ENCODE measurements at regions not wholly inside any gene's neighbourhood (a gene's known extent, or its start where the extent isn't known, plus 50 kb on each side); places are given as distances from the start of the nearest gene placed in this dataset.
"Not testable (repeated sequence)": the region's sequence is repeated elsewhere in the genome, so short reads cannot be mapped to it uniquely, and the experiment has no call there.

DNA sequence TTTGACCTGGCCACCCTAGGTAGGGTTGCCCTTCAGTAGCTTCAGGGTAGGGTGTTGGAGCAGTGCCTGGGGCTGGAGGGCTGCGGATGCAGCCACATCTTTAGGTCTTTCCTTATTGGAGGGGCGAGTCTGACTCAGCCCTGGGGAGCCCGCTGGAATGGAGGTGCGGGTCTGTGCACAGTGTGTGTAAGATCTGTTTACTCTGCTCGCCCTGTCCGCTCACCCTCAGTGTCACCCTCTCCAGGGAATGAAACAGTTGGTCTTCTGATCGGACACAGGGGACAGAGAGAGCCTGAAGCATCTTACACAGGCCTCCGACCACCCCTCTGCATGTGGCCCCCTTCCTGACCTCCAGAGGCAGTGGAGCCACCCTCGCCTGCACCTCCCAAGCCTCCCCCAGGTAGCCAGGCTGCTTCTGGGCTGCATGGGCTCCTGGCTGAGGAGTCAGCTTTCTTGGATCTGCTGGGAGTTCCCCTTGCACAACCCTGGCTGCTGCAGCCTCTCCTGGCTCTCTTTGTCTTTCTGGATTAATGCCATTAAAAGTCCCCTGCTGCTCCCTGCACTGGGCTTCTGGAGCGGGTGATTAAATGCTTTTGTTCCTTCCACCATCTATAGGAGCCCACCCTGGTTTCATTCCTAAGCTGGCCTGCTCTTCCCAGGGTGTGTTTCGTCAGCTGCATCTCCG is 82.6 kb downstream of the ASB1 start:
- peak in 1 of 2 donors; percentile 72 for DNase-seq
- Histone ChIP-seq H3K27me3 (ENCODE audit: control insufficient read depth in 1 of 2, insufficient read depth in 2 of 2, low read length in 1 of 2) (no peaks in the 10 kb centered on the region), H3K4me1 (ENCODE audit: control insufficient read depth in 1 of 2, insufficient read depth in 2 of 2, low read length in 2 of 2) (no peaks in the 10 kb centered on the region), H3K9me3 (ENCODE audit: control insufficient read depth, low read length) (no peaks in the 10 kb centered on the region), H3K4me3 (ENCODE audit: low read length in 2 of 2) (no peak overlapping the region), H3K36me3 (ENCODE audit: control insufficient read depth in 1 of 2, insufficient read depth in 2 of 2, low read length in 1 of 2) (no peaks in the 10 kb centered on the region), H3K27ac (ENCODE audit: low read depth in 1 of 2, low read length in 2 of 2) (no peak overlapping the region)
- ATAC-seq (ENCODE audit: low FRiP score), result no peak
- WGBS, 2 donors, result 87 to 90% methylated on average over 12 of the region's 12 CpGs
- intact Hi-C loops (cut with DNase I), result no loop called here

GRCh38 chr2:238509903-238510302 is 83.2 kb downstream of the ASB1 start:
- Histone ChIP-seq H3K4me3 (ENCODE audit: low read length in 2 of 2) (no peak overlapping the region), H3K27me3 (ENCODE audit: control insufficient read depth in 1 of 2, insufficient read depth in 2 of 2, low read length in 1 of 2) (no peaks in the 10 kb centered on the region), H3K9me3 (ENCODE audit: control insufficient read depth, low read length) (no peaks in the 10 kb centered on the region), H3K36me3 (ENCODE audit: control insufficient read depth in 1 of 2, insufficient read depth in 2 of 2, low read length in 1 of 2) (no peaks in the 10 kb centered on the region), H3K4me1 (ENCODE audit: control insufficient read depth in 1 of 2, insufficient read depth in 2 of 2, low read length in 2 of 2) (no peaks in the 10 kb centered on the region), H3K27ac (ENCODE audit: low read depth in 1 of 2, low read length in 2 of 2) (no peak overlapping the region)
- DNase-seq (peak in 1 of 2 donors; percentile 51), ATAC-seq (ENCODE audit: low FRiP score) (no peak)
- intact Hi-C loops (cut with DNase I), result loop anchor here in 1 of 2 donors (5.0 kb wide), 1 partner anchor 272 kb away; no protein-coding TSS in a partner anchor
- WGBS, 2 donors, result 98% methylated on average over 7 of the region's 7 CpGs

- Histone ChIP-seq H3K27ac (ENCODE audit: low read depth in 1 of 2, low read length in 2 of 2) (no peak overlapping the region), H3K36me3 (ENCODE audit: control insufficient read depth in 1 of 2, insufficient read depth in 2 of 2, low read length in 1 of 2) (no peaks in the 10 kb centered on the region), H3K4me3 (ENCODE audit: low read length in 2 of 2) (no peak overlapping the region), H3K27me3 (ENCODE audit: control insufficient read depth in 1 of 2, insufficient read depth in 2 of 2, low read length in 1 of 2) (no peaks in the 10 kb centered on the region), H3K4me1 (ENCODE audit: control insufficient read depth in 1 of 2, insufficient read depth in 2 of 2, low read length in 2 of 2) (no peaks in the 10 kb centered on the region), H3K9me3 (ENCODE audit: control insufficient read depth, low read length) (no peaks in the 10 kb centered on the region)
- intact Hi-C loops (cut with DNase I), result loop anchor here in 1 of 2 donors (5.0 kb wide), 1 partner anchor 271 kb away; no protein-coding TSS in a partner anchor
- ATAC-seq (ENCODE audit: low FRiP score) (no peak), DNase-seq (peak in 1 of 2 donors; percentile 73)
- 91 to 92% methylated on average over 26 of the region's 26 CpGs for WGBS, 2 donors
Measured at GRCh38 chr2:238510911-238511613, 84.3 kb downstream of the ASB1 start.

- Histone ChIP-seq H3K9me3 (ENCODE audit: control insufficient read depth, low read length) (no peaks in the 10 kb centered on the region), H3K36me3 (ENCODE audit: control insufficient read depth in 1 of 2, insufficient read depth in 2 of 2, low read length in 1 of 2) (no peaks in the 10 kb centered on the region), H3K4me3 (ENCODE audit: low read length in 2 of 2) (no peak overlapping the region), H3K4me1 (ENCODE audit: control insufficient read depth in 1 of 2, insufficient read depth in 2 of 2, low read length in 2 of 2) (no peaks in the 10 kb centered on the region), H3K27me3 (ENCODE audit: control insufficient read depth in 1 of 2, insufficient read depth in 2 of 2, low read length in 1 of 2) (no peaks in the 10 kb centered on the region), H3K27ac (ENCODE audit: low read depth in 1 of 2, low read length in 2 of 2) (no peak overlapping the region)
- intact Hi-C loops (cut with DNase I), result loop anchor here in 1 of 2 donors (5.0 kb wide), 1 partner anchor 271 kb away; no protein-coding TSS in a partner anchor
- DNase-seq (no peak), ATAC-seq (ENCODE audit: low FRiP score) (no peak)
- 96 to 97% methylated on average over 9 to 10 of the region's 10 CpGs for WGBS, 2 donors
Measured at GRCh38 chr2:238511614-238511950, 84.9 kb downstream of the ASB1 start.

GRCh38 chr2:238512247-238512867 is 85.6 kb downstream of the ASB1 start:
- Histone ChIP-seq H3K4me3 (ENCODE audit: low read length in 2 of 2) (no peak overlapping the region), H3K27me3 (ENCODE audit: control insufficient read depth in 1 of 2, insufficient read depth in 2 of 2, low read length in 1 of 2) (no peaks in the 10 kb centered on the region), H3K9me3 (ENCODE audit: control insufficient read depth, low read length) (peaks cover 3% of the 10 kb centered on the region), H3K4me1 (ENCODE audit: control insufficient read depth in 1 of 2, insufficient read depth in 2 of 2, low read length in 2 of 2) (no peaks in the 10 kb centered on the region), H3K36me3 (ENCODE audit: control insufficient read depth in 1 of 2, insufficient read depth in 2 of 2, low read length in 1 of 2) (no peaks in the 10 kb centered on the region), H3K27ac (ENCODE audit: low read depth in 1 of 2, low read length in 2 of 2) (no peak overlapping the region)
- intact Hi-C loops (cut with DNase I), result loop anchor here in 1 of 2 donors (5.0 kb wide), 1 partner anchor 270 kb away; no protein-coding TSS in a partner anchor
- WGBS, 2 donors, result 81 to 89% methylated on average over 8 of the region's 8 CpGs
- no peak for ATAC-seq (ENCODE audit: low FRiP score)
- peak in 1 of 2 donors; percentile 42 for DNase-seq

DNA sequence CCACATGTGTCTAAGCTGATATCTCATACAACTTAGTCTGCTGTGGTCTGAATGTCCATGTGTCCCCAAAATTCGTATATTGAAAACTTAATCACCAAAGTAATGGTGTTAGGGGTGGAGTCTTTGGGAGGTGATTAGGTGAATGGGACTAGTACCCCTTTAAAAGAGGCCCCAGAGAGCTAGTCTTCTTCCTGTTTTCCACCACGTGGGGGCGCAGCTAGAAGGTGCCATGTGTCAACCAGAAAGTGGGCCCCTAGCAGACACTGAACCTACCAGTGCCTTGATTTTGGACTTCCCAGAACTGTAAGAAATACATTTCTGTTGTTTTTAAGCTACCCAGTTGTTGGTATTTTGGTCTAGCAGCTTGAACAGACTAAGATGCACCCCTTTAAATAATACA is 86.6 kb downstream of the ASB1 start:
- H3K9me3 ChIP-seq (ENCODE audit: control insufficient read depth, low read length), result peaks cover 3% of the 10 kb centered on the region
- H3K27ac ChIP-seq (ENCODE audit: low read depth in 1 of 2, low read length in 2 of 2), result no peak overlapping the region
- no peaks in the 10 kb centered on the region for H3K4me1 ChIP-seq (ENCODE audit: control insufficient read depth in 1 of 2, insufficient read depth in 2 of 2, low read length in 2 of 2)
- WGBS, 2 donors, result 36 to 47% methylated on average over 3 of the region's 3 CpGs
- no peak overlapping the region for H3K4me3 ChIP-seq (ENCODE audit: low read length in 2 of 2)
- peak in 1 of 2 donors; percentile 54 for DNase-seq
- ATAC-seq (ENCODE audit: low FRiP score), result no peak
- intact Hi-C loops (cut with DNase I), result loop anchor here in 1 of 2 donors (5.0 kb wide), 1 partner anchor 269 kb away; no protein-coding TSS in a partner anchor
- no peaks in the 10 kb centered on the region for H3K36me3 ChIP-seq (ENCODE audit: control insufficient read depth in 1 of 2, insufficient read depth in 2 of 2, low read length in 1 of 2)
- H3K27me3 ChIP-seq (ENCODE audit: control insufficient read depth in 1 of 2, insufficient read depth in 2 of 2, low read length in 1 of 2), result no peaks in the 10 kb centered on the region

- not testable (repeated sequence) for H3K9me3 ChIP-seq (ENCODE audit: control insufficient read depth, low read length); H3K27ac ChIP-seq (ENCODE audit: low read depth in 1 of 2, low read length in 2 of 2); H3K27me3 ChIP-seq (ENCODE audit: control insufficient read depth in 1 of 2, insufficient read depth in 2 of 2, low read length in 1 of 2); H3K4me3 ChIP-seq (ENCODE audit: low read length in 2 of 2); H3K4me1 ChIP-seq (ENCODE audit: control insufficient read depth in 1 of 2, insufficient read depth in 2 of 2, low read length in 2 of 2); H3K36me3 ChIP-seq (ENCODE audit: control insufficient read depth in 1 of 2, insufficient read depth in 2 of 2, low read length in 1 of 2); ATAC-seq (ENCODE audit: low FRiP score)
- intact Hi-C loops (cut with DNase I), result loop anchor here in 1 of 2 donors (5.0 kb wide), 1 partner anchor 268 kb away; no protein-coding TSS in a partner anchor
- peak in 1 of 2 donors; percentile 27 for DNase-seq
- WGBS, 2 donors, result 96 to 98% methylated on average over 23 of the region's 23 CpGs
Measured at GRCh38 chr2:238514024-238514423, 87.3 kb downstream of the ASB1 start.

- H3K27me3 ChIP-seq (ENCODE audit: control insufficient read depth in 1 of 2, insufficient read depth in 2 of 2, low read length in 1 of 2), result no peaks in the 10 kb centered on the region
- no peak for DNase-seq
- H3K36me3 ChIP-seq (ENCODE audit: control insufficient read depth in 1 of 2, insufficient read depth in 2 of 2, low read length in 1 of 2), result no peaks in the 10 kb centered on the region
- no peak overlapping the region for H3K27ac ChIP-seq (ENCODE audit: low read depth in 1 of 2, low read length in 2 of 2)
- no peak for ATAC-seq (ENCODE audit: low FRiP score)
- 79 to 80% methylated on average over 2 of the region's 2 CpGs for whole genome bisulfite sequencing, 2 donors
- intact Hi-C loops (cut with DNase I), result no loop called here
- peaks cover 3% of the 10 kb centered on the region for H3K9me3 ChIP-seq (ENCODE audit: control insufficient read depth, low read length)
- H3K4me1 ChIP-seq (ENCODE audit: control insufficient read depth in 1 of 2, insufficient read depth in 2 of 2, low read length in 2 of 2), result no peaks in the 10 kb centered on the region
- no peak overlapping the region for H3K4me3 ChIP-seq (ENCODE audit: low read length in 2 of 2)
Measured at GRCh38 chr2:238515377-238515776, 88.7 kb downstream of the ASB1 start.

Measured in aorta (tissue), 5 donors.